ENCODE measurements at regions not wholly inside any gene's neighbourhood (a gene's known extent, or its start where the extent isn't known, plus 50 kb on each side); places are given as distances from the start of the nearest gene placed in this dataset.
"Not testable (repeated sequence)": the region's sequence is repeated elsewhere in the genome, so short reads cannot be mapped to it uniquely, and the experiment has no call there.

DNA sequence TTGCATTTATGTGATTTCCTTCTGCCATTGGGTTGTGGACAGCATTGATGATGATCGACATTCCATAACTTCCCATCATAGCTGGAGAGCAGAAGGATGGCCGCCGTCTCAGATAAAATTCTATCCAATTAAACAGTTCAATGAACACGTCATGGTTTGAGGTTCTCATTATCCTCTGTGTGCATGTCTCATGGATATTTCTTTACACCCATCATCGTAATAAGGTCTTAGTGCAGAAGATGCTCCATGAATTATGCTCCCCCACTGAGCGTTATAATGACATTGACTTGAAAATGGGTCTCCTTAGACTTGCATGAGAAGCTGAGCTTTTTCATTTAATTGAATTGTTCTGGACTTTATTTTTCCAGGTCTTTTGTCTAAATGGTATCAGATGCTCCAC, 92.1 kb downstream of the TRIM42 start:
- DNase-seq (ENCODE audit: low spot score) (no peak), ATAC-seq (ENCODE audit: low FRiP score) (no peak)
- TF ChIP-seq, protein P1, sequence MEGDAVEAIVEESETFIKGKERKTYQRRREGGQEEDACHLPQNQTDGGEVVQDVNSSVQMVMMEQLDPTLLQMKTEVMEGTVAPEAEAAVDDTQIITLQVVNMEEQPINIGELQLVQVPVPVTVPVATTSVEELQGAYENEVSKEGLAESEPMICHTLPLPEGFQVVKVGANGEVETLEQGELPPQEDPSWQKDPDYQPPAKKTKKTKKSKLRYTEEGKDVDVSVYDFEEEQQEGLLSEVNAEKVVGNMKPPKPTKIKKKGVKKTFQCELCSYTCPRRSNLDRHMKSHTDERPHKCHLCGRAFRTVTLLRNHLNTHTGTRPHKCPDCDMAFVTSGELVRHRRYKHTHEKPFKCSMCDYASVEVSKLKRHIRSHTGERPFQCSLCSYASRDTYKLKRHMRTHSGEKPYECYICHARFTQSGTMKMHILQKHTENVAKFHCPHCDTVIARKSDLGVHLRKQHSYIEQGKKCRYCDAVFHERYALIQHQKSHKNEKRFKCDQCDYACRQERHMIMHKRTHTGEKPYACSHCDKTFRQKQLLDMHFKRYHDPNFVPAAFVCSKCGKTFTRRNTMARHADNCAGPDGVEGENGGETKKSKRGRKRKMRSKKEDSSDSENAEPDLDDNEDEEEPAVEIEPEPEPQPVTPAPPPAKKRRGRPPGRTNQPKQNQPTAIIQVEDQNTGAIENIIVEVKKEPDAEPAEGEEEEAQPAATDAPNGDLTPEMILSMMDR (IDR thresholded peaks at IDR 0.05), result no peak

GRCh38 chr3:140770977-140771667, 93.3 kb downstream of the TRIM42 start:
- ATAC-seq (ENCODE audit: low FRiP score) (no peak), DNase-seq (ENCODE audit: low spot score) (no peak)
- TF ChIP-seq, protein P1 (IDR thresholded peaks at IDR 0.05), result no peak

GRCh38 chr3:140777631-140778233, 99.9 kb downstream of the TRIM42 start:
- TF ChIP-seq, protein P1 (IDR thresholded peaks at IDR 0.05), result no peak
- ATAC-seq (ENCODE audit: low FRiP score) (no peak), DNase-seq (ENCODE audit: low spot score) (no peak)

DNA sequence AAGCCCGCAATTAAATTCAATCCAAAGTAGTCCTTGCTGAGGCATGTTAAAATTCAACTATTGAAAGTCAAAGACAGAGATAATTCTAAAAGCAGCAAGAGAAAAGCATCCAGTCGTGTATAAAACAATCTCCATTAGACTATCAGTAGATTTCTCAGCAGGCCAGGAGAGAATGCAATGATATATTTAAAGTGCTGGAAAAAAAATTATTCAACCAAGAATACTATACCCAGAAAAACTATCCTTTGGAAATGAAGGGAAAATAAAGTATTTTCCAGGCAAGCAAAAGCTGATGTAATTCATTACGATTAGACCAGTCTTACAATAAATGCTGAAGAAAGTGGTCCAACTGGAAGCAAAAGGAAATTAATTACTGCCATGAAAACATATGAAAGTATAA, 113.5 kb downstream of the TRIM42 start:
- TF ChIP-seq, protein P1 (IDR thresholded peaks at IDR 0.05), result no peak
- DNase-seq (ENCODE audit: low spot score), result no peak
- ATAC-seq (ENCODE audit: low FRiP score), result no peak

GRCh38 chr3:140794507-140794906, 116.6 kb downstream of the TRIM42 start:
- TF ChIP-seq, protein P1 (IDR thresholded peaks at IDR 0.05), result no peak
- ATAC-seq (ENCODE audit: low FRiP score) (no peak), DNase-seq (ENCODE audit: low spot score) (no peak)

- ATAC-seq (ENCODE audit: low FRiP score); DNase-seq (ENCODE audit: low spot score): not testable (repeated sequence)
These were observed 125.0 kb downstream of the TRIM42 start for GRCh38 chr3:140802898-140803297.

- ATAC-seq (ENCODE audit: low FRiP score), result no peak
- TF ChIP-seq, protein P1 (IDR thresholded peaks at IDR 0.05), result no peak
- DNase-seq (ENCODE audit: low spot score), result no peak
These were observed 131.5 kb downstream of the TRIM42 start for GRCh38 chr3:140809316-140809715.

All from omental fat pad (tissue), 3 donors.